ENCODE measurements at regions not wholly inside any gene's neighbourhood (a gene's known extent, or its start where the extent isn't known, plus 50 kb on each side); places are given as distances from the start of the nearest gene placed in this dataset.
"Not testable (repeated sequence)": the region's sequence is repeated elsewhere in the genome, so short reads cannot be mapped to it uniquely, and the experiment has no call there.

- no peak for DNase-seq (ENCODE audit: low read depth in 2 of 2)
These were observed 146.0 kb upstream of the RMP24 start for GRCh38 chr18:35826477-35826876.

DNA sequence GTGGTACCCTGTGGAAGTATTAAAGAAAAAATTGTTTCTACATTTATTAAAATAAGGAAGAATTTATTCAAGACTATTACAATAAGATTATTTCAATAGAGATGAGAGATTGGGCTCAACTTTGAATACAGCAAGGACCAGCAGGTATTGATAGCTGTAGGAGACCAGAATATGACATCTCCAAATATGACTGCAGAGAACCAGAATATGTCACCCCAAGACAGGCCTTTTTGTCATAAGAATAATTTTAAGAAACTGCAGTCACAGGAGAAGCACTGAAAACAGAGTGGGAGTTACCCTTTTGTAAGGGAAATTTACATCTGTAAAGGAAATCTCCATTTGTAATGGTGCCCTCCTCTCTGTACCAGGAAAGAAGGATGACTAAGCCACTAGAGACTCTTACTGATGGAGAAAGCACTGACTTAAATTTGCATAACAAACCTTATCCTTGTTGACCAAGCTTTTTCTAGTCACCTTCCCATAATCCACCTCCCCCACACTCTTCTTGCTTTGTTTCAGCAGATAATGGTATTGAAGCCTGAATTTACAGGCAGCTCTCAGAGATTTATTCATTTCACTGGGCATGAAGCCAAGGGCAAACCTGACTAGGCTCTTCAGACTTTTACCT, 145.1 kb upstream of the RMP24 start:
- DNase-seq (ENCODE audit: low read depth in 2 of 2): no peak

DNA sequence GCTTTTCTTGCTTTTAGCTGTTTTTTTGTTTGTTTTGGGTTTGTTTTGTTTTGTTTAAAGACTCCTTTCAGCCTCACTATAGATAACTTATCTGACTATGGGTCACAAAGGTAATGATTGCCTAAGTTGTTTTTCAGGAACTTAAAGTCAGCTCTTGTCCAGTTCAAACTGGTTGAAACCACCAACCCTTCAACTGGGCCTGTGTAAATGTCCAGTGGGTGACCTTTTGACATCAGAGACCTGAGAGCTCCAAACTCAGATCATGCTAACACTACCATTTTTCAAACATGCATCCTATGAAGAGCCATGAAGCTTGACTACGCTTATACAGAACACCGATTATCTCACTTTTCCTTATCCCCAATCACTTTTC, 144.6 kb upstream of the RMP24 start:
- DNase-seq (ENCODE audit: low read depth in 2 of 2): no peak

DNA sequence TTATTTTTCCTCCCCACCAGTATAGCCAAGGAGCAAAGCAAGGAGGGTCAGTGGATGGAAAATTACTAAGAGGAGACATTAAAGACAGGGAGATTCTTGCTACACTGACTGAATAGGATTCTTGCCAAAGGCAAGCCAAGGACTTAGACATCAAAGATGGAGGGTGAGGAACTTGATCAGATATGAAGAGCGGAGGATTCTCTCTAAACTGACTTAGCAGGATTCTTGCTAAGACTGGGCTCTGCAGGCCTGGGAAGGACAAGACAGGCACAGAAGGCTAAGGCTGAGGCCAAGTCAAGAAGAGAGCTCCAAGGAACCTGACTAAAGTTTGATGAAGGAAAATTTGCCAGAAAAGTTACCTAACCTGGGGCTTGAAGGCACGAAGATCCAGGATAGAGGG, 143.9 kb upstream of the RMP24 start:
- no peak for DNase-seq (ENCODE audit: low read depth in 2 of 2)

GRCh38 chr18:35835366-35835765, 137.1 kb upstream of the RMP24 start:
- no peak for DNase-seq (ENCODE audit: low read depth in 2 of 2)

- DNase-seq (ENCODE audit: low read depth in 2 of 2): no peak
These were observed 136.6 kb upstream of the RMP24 start for GRCh38 chr18:35835833-35836232.

DNA sequence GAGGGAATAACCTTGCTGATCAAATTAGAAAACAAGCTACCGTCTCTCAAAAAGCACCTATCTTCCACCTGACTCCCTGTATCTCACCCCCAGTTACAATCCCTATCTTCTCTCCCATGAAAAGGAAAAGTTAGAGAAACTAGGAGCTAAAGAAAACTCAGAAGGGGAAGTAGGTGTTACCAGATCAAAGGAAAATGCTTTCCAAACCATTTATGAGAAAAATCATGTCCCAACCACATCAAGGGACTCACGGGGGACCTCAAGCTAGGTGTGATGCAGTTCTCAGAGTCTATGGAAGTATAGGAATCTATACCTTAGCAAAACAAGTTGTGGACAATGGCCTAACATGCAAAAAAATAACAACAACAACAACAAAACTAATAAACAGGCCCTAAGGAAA, 135.5 kb upstream of the RMP24 start:
- DNase-seq (ENCODE audit: low read depth in 2 of 2): no peak

DNA sequence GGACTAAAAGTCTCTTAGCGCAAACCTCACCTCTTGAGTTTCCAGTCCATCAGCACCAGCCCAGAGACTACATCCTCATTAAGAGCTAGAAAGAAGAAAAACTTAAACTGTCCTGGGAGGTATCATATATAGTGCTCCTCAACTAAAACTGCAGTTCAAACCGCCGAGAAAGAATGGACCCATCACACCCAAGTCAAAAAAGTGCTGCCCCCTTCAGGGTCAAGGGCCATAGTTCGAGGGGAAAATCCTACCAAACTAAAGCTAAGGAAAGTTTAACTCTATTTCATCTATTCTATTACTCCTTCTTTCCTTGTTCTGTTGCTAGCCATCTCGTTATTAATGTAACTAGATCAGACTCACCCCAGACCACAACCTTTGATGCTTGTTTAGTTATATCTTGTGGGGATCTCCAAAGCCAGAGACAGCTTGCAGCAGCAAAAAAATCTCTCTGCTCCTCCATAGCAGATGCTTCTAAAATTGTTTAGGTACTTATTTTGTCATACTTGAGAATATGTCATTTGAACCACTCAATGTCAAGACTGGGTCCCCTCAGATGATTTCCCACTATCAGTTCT, 134.5 kb upstream of the RMP24 start:
- DNase-seq (ENCODE audit: low read depth in 2 of 2): no peak

DNA sequence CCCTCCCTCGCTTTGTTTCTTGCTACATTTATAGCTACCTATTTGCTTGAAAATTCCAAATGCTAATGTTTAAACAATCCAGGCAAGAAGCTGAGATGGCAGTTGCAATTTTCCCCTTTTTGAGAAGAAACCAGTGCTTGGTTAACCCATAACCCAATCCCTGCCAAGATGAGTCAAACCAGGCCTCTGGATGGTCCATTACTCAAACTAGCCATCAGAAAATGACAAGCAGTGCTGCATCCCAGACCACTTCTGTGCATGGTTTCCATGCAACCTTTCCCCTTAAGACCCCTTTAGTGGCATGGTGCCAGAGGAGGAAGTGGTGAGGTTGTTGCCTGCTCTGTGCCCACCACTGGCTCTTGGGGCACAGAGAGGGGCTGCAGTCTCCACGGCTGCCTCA, 131.2 kb upstream of the RMP24 start:
- DNase-seq (ENCODE audit: low read depth in 2 of 2): no peak

GRCh38 chr18:35842536-35842935, 129.9 kb upstream of the RMP24 start:
- DNase-seq (ENCODE audit: low read depth in 2 of 2): no peak

- DNase-seq (ENCODE audit: low read depth in 2 of 2): not testable (repeated sequence)
These were observed 124.2 kb upstream of the RMP24 start for GRCh38 chr18:35848321-35848720.

DNA sequence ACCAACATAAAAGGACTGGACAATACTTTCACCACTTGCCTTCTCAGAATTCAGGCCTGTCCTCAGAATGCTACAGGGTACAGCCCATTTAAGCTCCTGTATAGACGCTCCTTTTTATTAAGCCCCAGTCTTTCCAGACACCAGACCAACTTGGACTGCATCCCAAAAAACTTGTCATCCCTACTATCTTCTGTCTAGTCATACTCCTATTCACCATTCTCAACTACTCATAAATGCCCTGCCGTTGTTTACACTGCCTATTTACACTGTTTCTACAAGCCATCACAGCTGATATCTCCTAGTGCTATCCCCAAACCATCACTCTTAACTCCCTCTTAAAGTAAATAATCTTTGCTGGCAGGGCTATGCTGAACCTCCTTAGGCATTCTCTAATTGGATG, 123.2 kb upstream of the RMP24 start:
- DNase-seq (ENCODE audit: low read depth in 2 of 2): not testable (repeated sequence)

- no peak for DNase-seq (ENCODE audit: low read depth in 2 of 2)
These were observed 121.1 kb upstream of the RMP24 start for GRCh38 chr18:35851286-35851970.

- no peak for DNase-seq (ENCODE audit: low read depth in 2 of 2)
These were observed 119.7 kb upstream of the RMP24 start for GRCh38 chr18:35852786-35853185.

DNA sequence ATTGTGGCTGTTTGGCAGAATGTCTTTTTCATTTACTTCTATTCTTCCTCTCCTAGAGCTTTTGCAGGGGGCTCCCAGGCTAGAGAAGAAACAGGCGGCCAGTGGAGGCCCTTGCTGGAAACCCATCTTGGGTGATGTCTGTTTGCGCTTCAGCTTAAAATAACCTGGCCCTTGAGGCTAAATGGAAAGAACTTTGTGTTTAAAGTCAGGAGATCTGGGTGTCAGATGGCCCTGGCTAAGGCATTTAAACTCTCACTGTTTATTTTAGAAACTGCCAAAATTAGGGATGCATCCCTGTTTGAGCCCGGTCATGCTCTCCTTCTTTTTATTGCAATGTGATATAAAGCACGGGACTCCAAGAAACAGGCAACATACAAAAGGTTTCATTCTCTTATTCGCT, 118.4 kb upstream of the RMP24 start:
- no peak for DNase-seq (ENCODE audit: low read depth in 2 of 2)

- DNase-seq (ENCODE audit: low read depth in 2 of 2): no peak
These were observed 116.3 kb upstream of the RMP24 start for GRCh38 chr18:35856178-35856577.

DNA sequence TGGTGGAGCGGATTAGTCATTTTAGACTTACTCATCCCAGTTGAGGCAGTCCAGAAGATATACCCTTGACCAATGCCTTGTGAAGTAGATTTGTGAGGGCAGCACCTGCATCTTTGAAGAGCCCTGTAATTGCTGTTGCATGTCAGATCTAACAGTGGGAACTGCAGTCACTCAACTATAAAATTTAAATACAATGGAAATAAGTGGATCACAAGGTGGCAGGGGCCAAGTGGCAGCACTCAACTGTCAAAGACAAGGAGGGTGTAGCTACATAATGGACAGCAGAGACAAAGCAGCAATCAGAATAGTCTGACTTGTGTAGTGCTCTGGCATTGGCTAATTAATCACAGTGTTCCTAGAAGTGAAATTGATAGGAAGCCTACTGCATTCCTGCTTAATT, 115.8 kb upstream of the RMP24 start:
- DNase-seq (ENCODE audit: low read depth in 2 of 2): not testable (repeated sequence)

GRCh38 chr18:35857581-35857980, 114.9 kb upstream of the RMP24 start:
- DNase-seq (ENCODE audit: low read depth in 2 of 2): not testable (repeated sequence)

DNA sequence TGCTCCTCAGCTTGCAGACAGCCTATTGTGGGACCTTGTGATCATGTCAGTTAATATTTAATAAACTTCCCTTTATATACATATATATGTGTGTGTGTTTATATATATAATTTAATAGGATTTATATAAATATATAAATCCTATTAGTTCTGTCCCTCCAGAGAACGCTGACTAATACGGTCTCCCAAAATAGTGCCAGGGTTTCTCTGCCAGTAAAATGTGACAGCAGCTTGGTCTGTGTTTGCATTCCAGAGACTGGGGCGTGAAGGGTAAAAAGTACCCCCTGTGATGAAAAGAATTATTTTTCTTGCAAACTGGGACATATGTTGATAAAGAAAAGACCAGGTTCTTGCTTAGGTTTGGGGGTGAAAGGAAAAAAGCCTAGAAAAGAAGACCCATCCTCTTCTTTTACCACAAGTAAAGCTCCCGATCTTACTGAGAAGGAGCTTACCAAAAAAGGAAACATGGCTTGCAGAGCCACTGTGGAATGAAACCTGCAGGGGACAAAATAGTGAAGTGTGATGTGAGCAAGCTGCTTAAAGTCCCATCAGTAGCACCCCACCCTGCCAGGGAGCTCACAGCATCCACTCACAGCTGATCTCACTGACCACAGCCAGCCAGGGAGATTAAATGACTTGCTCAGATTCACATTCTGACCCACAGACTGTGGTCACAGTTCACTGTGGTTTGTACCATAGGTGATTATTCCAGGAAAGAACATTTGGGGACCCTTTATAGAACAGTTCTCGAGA, 110.9 kb upstream of the RMP24 start:
- no peak for DNase-seq (ENCODE audit: low read depth in 2 of 2)

- no peak for DNase-seq (ENCODE audit: low read depth in 2 of 2)
These were observed 110.3 kb upstream of the RMP24 start for GRCh38 chr18:35862119-35862640.

DNA sequence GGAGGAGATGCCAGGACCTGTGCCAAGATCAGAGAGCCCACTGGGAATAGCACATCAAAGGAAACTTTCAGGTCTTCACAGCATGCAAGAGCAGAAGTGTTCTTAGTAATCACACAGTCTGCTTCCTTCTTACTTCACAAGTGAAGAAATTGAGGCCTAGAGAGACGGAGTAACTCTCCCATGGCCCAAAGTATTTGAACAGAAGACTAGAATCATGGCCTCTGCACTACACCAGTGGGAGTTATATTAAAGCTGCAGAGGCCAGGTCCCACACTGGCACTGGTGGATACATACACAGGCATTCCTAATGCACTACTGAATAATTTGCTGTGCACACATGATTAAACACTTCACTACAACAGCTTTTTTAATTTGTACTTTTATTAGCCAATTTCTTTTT, 107.6 kb upstream of the RMP24 start:
- no peak for DNase-seq (ENCODE audit: low read depth in 2 of 2)

GRCh38 chr18:35868915-35869314, 103.6 kb upstream of the RMP24 start:
- DNase-seq (ENCODE audit: low read depth in 2 of 2): no peak

DNA sequence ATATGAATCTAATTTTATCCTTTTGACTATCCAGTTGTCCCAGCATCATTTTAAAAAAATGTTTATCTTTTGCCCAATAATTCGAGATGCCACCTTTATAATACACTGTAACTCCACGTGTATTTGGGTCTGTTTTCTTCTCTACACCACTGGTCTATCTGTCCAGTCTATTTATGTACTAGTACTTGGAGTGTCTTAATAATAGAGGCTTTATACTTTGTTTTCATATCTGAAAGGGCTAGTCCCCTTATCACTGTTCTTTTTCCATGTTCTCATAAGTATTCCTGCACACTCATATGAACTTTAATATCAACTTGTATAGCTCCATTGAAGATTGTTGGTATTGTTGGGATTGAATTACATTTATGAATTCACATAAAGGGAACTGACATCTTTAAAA, 101.1 kb upstream of the RMP24 start:
- no peak for DNase-seq (ENCODE audit: low read depth in 2 of 2)
